NCI-H1417 (cell line): ENCODE measurements at regions not wholly inside any gene's neighbourhood (a gene's known extent, or its start where the extent isn't known, plus 50 kb on each side); places are given as distances from the start of the nearest gene placed in this dataset.
A peak's percentile ranks its signal among the peaks of the same experiment; 100 is the strongest.

Source experiments
- DNase-seq, 3 experiments: peaks; one replicate each; lab custom pipeline; 2025; lab: John Stamatoyannopoulos, UW

- DNase-seq: peak in 1 of 3 experiments; percentile 34
Measured at GRCh38 chr15:39153058-39153714, 427.7 kb upstream of the THBS1 start.

- DNase-seq: peak in 2 of 3 experiments; percentile 56 to 71
Measured at GRCh38 chr15:39153716-39154115, 427.2 kb upstream of the THBS1 start.

GRCh38 chr15:39154227-39154638, 426.6 kb upstream of the THBS1 start:
- no peak for DNase-seq

- no peak for DNase-seq
Measured at GRCh38 chr15:39154776-39155175, 426.1 kb upstream of the THBS1 start.

GRCh38 chr15:39156166-39156565, 424.7 kb upstream of the THBS1 start:
- DNase-seq: no peak

- DNase-seq: no peak
Measured at GRCh38 chr15:39156646-39157250, 424.1 kb upstream of the THBS1 start.

GRCh38 chr15:39157882-39158281, 423.0 kb upstream of the THBS1 start:
- peak in 1 of 3 experiments; percentile 8 for DNase-seq

- no peak for DNase-seq
Measured at GRCh38 chr15:39159833-39160232, 421.0 kb upstream of the THBS1 start.

GRCh38 chr15:39161096-39161495, 419.8 kb upstream of the THBS1 start:
- no peak for DNase-seq

GRCh38 chr15:39165020-39165706, 415.7 kb upstream of the THBS1 start:
- DNase-seq: no peak

- no peak for DNase-seq
Measured at GRCh38 chr15:39167164-39168058, 413.5 kb upstream of the THBS1 start.

GRCh38 chr15:39171944-39172368, 408.9 kb upstream of the THBS1 start:
- peak; percentile 56 to 84 (median 80) for DNase-seq

- peak in 1 of 3 experiments; percentile 11 for DNase-seq
Measured at GRCh38 chr15:39172380-39173281, 408.2 kb upstream of the THBS1 start.

- no peak for DNase-seq
Measured at GRCh38 chr15:39173426-39173825, 407.5 kb upstream of the THBS1 start.

- no peak for DNase-seq
Measured at GRCh38 chr15:39174332-39174731, 406.5 kb upstream of the THBS1 start.

GRCh38 chr15:39176030-39176429, 404.8 kb upstream of the THBS1 start:
- DNase-seq: no peak

- no peak for DNase-seq
Measured at GRCh38 chr15:39177561-39177960, 403.3 kb upstream of the THBS1 start.

- DNase-seq: no peak
Measured at GRCh38 chr15:39180030-39180429, 400.8 kb upstream of the THBS1 start.

GRCh38 chr15:39180483-39180933, 400.4 kb upstream of the THBS1 start:
- no peak for DNase-seq

- no peak for DNase-seq
Measured at GRCh38 chr15:39181056-39181747, 399.7 kb upstream of the THBS1 start.
